ENCODE measurements at regions not wholly inside any gene's neighbourhood (a gene's known extent, or its start where the extent isn't known, plus 50 kb on each side); places are given as distances from the start of the nearest gene placed in this dataset.

GRCh38 chr18:22112215-22112614 lies 57.2 kb upstream of the GATA6 start:
- no peaks in the 10 kb centered on the region for H3K27me3 ChIP-seq (ENCODE audit: insufficient read depth, low read length)
- Mint-ChIP-seq H3K27me3 (ENCODE audit: low read depth) (peaks cover 5% of the 10 kb centered on the region), H3K36me3 (ENCODE audit: insufficient read depth in 1 of 3, low read depth in 3 of 3) (no peaks in the 10 kb centered on the region), H3K9me3 (no peaks in the 10 kb centered on the region), H3K4me1 (peaks cover 7 to 13% of the 10 kb centered on the region in 2 experiments; a peak in 3 of 4 replicates), H3K27ac (no peak overlapping the region), H3K4me3 (no peak overlapping the region)
- no peak overlapping the region for H2AK5ac ChIP-seq (ENCODE audit: insufficient read length, low read length)
- H2BK20ac ChIP-seq (ENCODE audit: low read depth, low read length, poor library complexity, severe bottlenecking) = no peak overlapping the region
- no peak overlapping the region for H4K91ac ChIP-seq (ENCODE audit: insufficient read length, low read depth, low read length)
- H3K4ac ChIP-seq (ENCODE audit: low read depth, low read length) = no peak overlapping the region
- H3K79me2 ChIP-seq (ENCODE audit: insufficient read depth, low read length) = no peaks in the 10 kb centered on the region
- no peak overlapping the region for H3K4me2 ChIP-seq (ENCODE audit: insufficient read depth, insufficient read length, low read length)
- H2BK120ac ChIP-seq (ENCODE audit: low read depth, low read length, poor library complexity, severe bottlenecking) = no peak overlapping the region
- H4K8ac ChIP-seq (replicated peaks; ENCODE audit: insufficient read length, low read depth, low read length) = no peak overlapping the region
- no peak overlapping the region for H3K56ac ChIP-seq (ENCODE audit: insufficient read length, low read depth, low read length)
- no peaks in the 10 kb centered on the region for H3K79me1 ChIP-seq (ENCODE audit: insufficient read depth, low read depth, low read length, poor library complexity, severe bottlenecking)
- no peaks in the 10 kb centered on the region for H3K9me3 ChIP-seq (ENCODE audit: control insufficient read depth, low read depth, low read length)
- DNase-seq = no peak
- H3K4me1 ChIP-seq (ENCODE audit: insufficient read depth, low read length) = no peaks in the 10 kb centered on the region
- H3K27ac ChIP-seq (ENCODE audit: insufficient read length, low read depth, low read length) = no peak overlapping the region
- H2BK15ac ChIP-seq (ENCODE audit: low read depth, low read length) = no peak overlapping the region
- H4K5ac ChIP-seq (ENCODE audit: insufficient read length, low read depth, low read length) = no peak overlapping the region
- no peak overlapping the region for H3K14ac ChIP-seq (ENCODE audit: insufficient read depth, low read length)
- H3K18ac ChIP-seq (ENCODE audit: insufficient read length, low read depth, low read length) = no peak overlapping the region
- no peaks in the 10 kb centered on the region for H3K23me2 ChIP-seq (ENCODE audit: insufficient read length, low read depth, low read length, poor library complexity, severe bottlenecking)
- H2BK5ac ChIP-seq (ENCODE audit: insufficient read length, low read length) = no peak overlapping the region
- no peak overlapping the region for H2BK12ac ChIP-seq (ENCODE audit: insufficient read length, low read depth, low read length)
- H3K9ac ChIP-seq (ENCODE audit: extremely low read depth, insufficient read length, low read length) = no peak overlapping the region
- no peaks in the 10 kb centered on the region for H4K20me1 ChIP-seq (ENCODE audit: control insufficient read depth, insufficient read depth, insufficient read length)
- no peak overlapping the region for H3K23ac ChIP-seq (ENCODE audit: insufficient read length, low read depth, low read length)
- TF ChIP-seq, protein P1, sequence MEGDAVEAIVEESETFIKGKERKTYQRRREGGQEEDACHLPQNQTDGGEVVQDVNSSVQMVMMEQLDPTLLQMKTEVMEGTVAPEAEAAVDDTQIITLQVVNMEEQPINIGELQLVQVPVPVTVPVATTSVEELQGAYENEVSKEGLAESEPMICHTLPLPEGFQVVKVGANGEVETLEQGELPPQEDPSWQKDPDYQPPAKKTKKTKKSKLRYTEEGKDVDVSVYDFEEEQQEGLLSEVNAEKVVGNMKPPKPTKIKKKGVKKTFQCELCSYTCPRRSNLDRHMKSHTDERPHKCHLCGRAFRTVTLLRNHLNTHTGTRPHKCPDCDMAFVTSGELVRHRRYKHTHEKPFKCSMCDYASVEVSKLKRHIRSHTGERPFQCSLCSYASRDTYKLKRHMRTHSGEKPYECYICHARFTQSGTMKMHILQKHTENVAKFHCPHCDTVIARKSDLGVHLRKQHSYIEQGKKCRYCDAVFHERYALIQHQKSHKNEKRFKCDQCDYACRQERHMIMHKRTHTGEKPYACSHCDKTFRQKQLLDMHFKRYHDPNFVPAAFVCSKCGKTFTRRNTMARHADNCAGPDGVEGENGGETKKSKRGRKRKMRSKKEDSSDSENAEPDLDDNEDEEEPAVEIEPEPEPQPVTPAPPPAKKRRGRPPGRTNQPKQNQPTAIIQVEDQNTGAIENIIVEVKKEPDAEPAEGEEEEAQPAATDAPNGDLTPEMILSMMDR (conservative IDR thresholded peaks at IDR 0.05) = no peak
- H2AFZ ChIP-seq (ENCODE audit: low read length) = no peak overlapping the region
- no peak overlapping the region for H3T11ph ChIP-seq (ENCODE audit: low read length)
- no CpG with 5 or more reads among the region's 5 CpGs for WGBS (ENCODE audit: extremely low coverage, insufficient read length, low lambda C conversion rate)

All from H9 (cell line).